ENCODE measurements at regions not wholly inside any gene's neighbourhood (a gene's known extent, or its start where the extent isn't known, plus 50 kb on each side); places are given as distances from the start of the nearest gene placed in this dataset.

DNA sequence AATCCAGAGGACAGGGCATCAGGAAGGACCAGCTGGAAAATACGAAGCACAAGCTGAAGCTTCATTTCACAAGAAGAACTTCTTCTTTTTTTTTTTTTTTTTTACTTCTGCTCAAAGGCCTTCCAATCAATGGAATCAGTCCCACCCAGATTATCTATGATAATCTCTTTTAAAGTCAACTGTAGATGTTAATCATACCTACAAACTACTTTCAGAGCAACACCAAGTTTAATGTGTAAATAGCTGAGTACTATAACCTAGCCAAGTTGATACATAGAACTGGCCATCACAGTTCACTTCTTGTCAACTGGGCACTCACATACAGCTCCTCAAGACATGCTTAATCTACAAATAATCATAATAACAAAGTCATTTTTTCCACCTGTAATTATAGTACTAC is 1645.9 kb upstream of the CELF4 start:
- intact Hi-C loops (cut with micrococcal nuclease; ENCODE audit: unreplicated experiment), result no loop called here
- no peak overlapping the region for H3K27ac ChIP-seq (ENCODE audit: low read depth, low read length, poor library complexity, severe bottlenecking)
- no TSS peak for BruUV-seq (replicated peaks)
- no peaks in the 10 kb centered on the region for H3K9me3 ChIP-seq (ENCODE audit: low read length)
- H4K20me1 ChIP-seq (ENCODE audit: insufficient read depth, low read length), result no peaks in the 10 kb centered on the region
- TF ChIP-seq, protein P1, sequence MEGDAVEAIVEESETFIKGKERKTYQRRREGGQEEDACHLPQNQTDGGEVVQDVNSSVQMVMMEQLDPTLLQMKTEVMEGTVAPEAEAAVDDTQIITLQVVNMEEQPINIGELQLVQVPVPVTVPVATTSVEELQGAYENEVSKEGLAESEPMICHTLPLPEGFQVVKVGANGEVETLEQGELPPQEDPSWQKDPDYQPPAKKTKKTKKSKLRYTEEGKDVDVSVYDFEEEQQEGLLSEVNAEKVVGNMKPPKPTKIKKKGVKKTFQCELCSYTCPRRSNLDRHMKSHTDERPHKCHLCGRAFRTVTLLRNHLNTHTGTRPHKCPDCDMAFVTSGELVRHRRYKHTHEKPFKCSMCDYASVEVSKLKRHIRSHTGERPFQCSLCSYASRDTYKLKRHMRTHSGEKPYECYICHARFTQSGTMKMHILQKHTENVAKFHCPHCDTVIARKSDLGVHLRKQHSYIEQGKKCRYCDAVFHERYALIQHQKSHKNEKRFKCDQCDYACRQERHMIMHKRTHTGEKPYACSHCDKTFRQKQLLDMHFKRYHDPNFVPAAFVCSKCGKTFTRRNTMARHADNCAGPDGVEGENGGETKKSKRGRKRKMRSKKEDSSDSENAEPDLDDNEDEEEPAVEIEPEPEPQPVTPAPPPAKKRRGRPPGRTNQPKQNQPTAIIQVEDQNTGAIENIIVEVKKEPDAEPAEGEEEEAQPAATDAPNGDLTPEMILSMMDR (conservative IDR thresholded peaks at IDR 0.05; ENCODE audit: low read length), result no peak
- no peak for TF ChIP-seq EZH2phosphoT487 (IDR thresholded peaks at IDR 0.05; ENCODE audit: borderline replicate concordance, low read depth, low read length)
- H3K9me2 ChIP-seq (ENCODE audit: insufficient read depth, low read length), result no peaks in the 10 kb centered on the region
- H3K4me2 ChIP-seq (ENCODE audit: low read length), result no peak overlapping the region
- H3K79me2 ChIP-seq (ENCODE audit: insufficient read depth, low read depth, low read length), result no peaks in the 10 kb centered on the region
- no peak overlapping the region for H3K4me3 ChIP-seq (ENCODE audit: low read depth, low read length, poor library complexity, severe bottlenecking)
- ChIA-PET POLR2A (interaction anchor here (0.6 kb wide), 1 partner anchor 9 kb away, joined by 3 read pairs; no protein-coding TSS in a partner anchor), CTCF (ENCODE audit: unreplicated experiment) (no interaction called here)
- H2AFZ ChIP-seq (ENCODE audit: low read length), result no peak overlapping the region
- no peaks in the 10 kb centered on the region for H3K36me3 ChIP-seq (ENCODE audit: insufficient read depth, low read length)
- no peaks in the 10 kb centered on the region for H3K4me1 ChIP-seq (ENCODE audit: insufficient read depth, low read length, poor library complexity, severe bottlenecking)
- DNase-seq (ENCODE audit: low spot score), result no peak

DNA sequence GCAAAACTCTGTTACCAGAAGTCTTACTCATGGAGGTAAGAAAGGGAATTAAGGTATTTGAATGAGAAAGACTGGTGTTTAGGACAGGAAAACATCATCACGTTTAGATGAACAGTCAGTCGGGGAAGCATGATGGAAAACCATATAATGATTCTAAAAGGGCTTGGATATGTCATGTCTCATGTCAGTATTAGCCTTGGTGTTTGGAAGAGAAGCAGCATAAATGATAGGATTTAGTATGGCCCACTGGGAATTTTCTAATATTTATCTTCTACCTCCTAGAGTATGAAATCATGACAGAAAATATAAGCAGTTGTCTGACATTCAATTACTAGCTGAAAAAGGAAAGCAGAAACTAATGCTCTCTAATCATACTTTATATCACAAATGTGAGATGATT is 1643.6 kb upstream of the CELF4 start:
- Histone ChIP-seq H3K27ac (ENCODE audit: low read depth, low read length, poor library complexity, severe bottlenecking) (no peak overlapping the region), H3K4me3 (ENCODE audit: low read depth, low read length, poor library complexity, severe bottlenecking) (no peak overlapping the region), H3K79me2 (ENCODE audit: insufficient read depth, low read depth, low read length) (no peaks in the 10 kb centered on the region), H4K20me1 (ENCODE audit: insufficient read depth, low read length) (no peaks in the 10 kb centered on the region), H3K4me2 (ENCODE audit: low read length) (no peak overlapping the region), H3K4me1 (ENCODE audit: insufficient read depth, low read length, poor library complexity, severe bottlenecking) (no peaks in the 10 kb centered on the region), H3K36me3 (ENCODE audit: insufficient read depth, low read length) (no peaks in the 10 kb centered on the region), H2AFZ (ENCODE audit: low read length) (no peak overlapping the region), H3K9me3 (ENCODE audit: low read length) (no peaks in the 10 kb centered on the region), H3K9me2 (ENCODE audit: insufficient read depth, low read length) (no peaks in the 10 kb centered on the region)
- DNase-seq (ENCODE audit: low spot score), result no peak
- ChIA-PET POLR2A (no interaction called here), CTCF (ENCODE audit: unreplicated experiment) (no interaction called here)
- intact Hi-C loops (cut with micrococcal nuclease; ENCODE audit: unreplicated experiment), result no loop called here
- TF ChIP-seq EZH2phosphoT487 (IDR thresholded peaks at IDR 0.05; ENCODE audit: borderline replicate concordance, low read depth, low read length), result no peak
- TF ChIP-seq, protein P1 (conservative IDR thresholded peaks at IDR 0.05; ENCODE audit: low read length), result no peak
- BruUV-seq (replicated peaks), result no TSS peak

DNA sequence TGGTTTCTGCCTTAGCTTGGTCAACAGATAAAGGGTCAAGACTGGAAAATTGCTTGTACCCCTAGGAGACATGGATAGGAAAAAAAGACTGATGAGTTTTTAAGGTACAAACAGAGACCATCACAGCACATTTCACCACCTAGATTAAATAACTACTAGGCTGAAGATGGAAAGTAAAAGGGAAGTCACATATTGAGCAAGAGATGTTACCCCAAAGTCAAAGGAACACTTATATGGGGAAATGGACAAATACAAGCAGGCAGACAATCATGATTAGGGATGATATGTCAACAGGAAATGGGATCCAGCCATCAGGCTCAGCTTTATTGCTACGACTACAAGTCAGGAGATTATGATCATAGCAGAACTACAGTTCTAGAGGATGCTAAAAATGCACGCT is 1643.1 kb upstream of the CELF4 start:
- H3K9me3 ChIP-seq (ENCODE audit: low read length), result no peaks in the 10 kb centered on the region
- H3K36me3 ChIP-seq (ENCODE audit: insufficient read depth, low read length), result no peaks in the 10 kb centered on the region
- TF ChIP-seq, protein P1 (conservative IDR thresholded peaks at IDR 0.05; ENCODE audit: low read length), result no peak
- no peak for TF ChIP-seq EZH2phosphoT487 (IDR thresholded peaks at IDR 0.05; ENCODE audit: borderline replicate concordance, low read depth, low read length)
- no peak overlapping the region for H3K27ac ChIP-seq (ENCODE audit: low read depth, low read length, poor library complexity, severe bottlenecking)
- H2AFZ ChIP-seq (ENCODE audit: low read length), result no peak overlapping the region
- no peak for DNase-seq (ENCODE audit: low spot score)
- ChIA-PET CTCF (ENCODE audit: unreplicated experiment) (no interaction called here), POLR2A (no interaction called here)
- H3K4me3 ChIP-seq (ENCODE audit: low read depth, low read length, poor library complexity, severe bottlenecking), result no peak overlapping the region
- BruUV-seq (replicated peaks), result no TSS peak
- H3K79me2 ChIP-seq (ENCODE audit: insufficient read depth, low read depth, low read length), result no peaks in the 10 kb centered on the region
- intact Hi-C loops (cut with micrococcal nuclease; ENCODE audit: unreplicated experiment), result no loop called here
- H3K9me2 ChIP-seq (ENCODE audit: insufficient read depth, low read length), result no peaks in the 10 kb centered on the region
- no peaks in the 10 kb centered on the region for H3K4me1 ChIP-seq (ENCODE audit: insufficient read depth, low read length, poor library complexity, severe bottlenecking)
- H4K20me1 ChIP-seq (ENCODE audit: insufficient read depth, low read length), result no peaks in the 10 kb centered on the region
- no peak overlapping the region for H3K4me2 ChIP-seq (ENCODE audit: low read length)
